ENCODE measurements at regions not wholly inside any gene's neighbourhood (a gene's known extent, or its start where the extent isn't known, plus 50 kb on each side); places are given as distances from the start of the nearest gene placed in this dataset.

DNA sequence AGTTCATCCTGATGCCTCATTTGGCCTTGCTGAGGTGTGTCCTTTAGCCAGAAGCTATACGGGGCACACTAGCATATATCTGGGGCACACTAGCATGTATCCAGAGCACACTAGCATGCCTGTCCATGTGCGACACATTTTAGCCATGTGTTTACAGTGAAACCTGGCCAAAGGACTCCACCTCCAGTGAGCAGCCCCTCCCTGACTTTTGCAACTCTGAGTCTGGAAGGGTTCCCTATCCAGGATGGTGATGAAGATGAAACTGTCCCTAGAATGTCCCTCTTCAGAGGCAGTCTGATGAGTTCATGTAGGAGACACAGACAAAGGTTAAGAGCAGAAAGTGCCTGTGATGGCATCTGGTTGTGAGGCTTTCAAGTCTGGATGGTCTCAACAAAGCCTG lies 61.4 kb upstream of the LGALSL start:
- H3K27me3 ChIP-seq (ENCODE audit: control insufficient read depth in 3 of 3, insufficient read depth in 3 of 3, low read length in 2 of 3), result no peaks in the 10 kb centered on the region
- 96 to 98% methylated on average over 2 of the region's 2 CpGs for WGBS, 2 donors
- H3K4me3 ChIP-seq, result no peak overlapping the region
- H3K9ac ChIP-seq (ENCODE audit: insufficient read depth in 1 of 2, low read length in 2 of 2), result no peak overlapping the region
- ATAC-seq (ENCODE audit: insufficient read depth, low FRiP score) (no peak), DNase-seq (no peak)
- no peak overlapping the region for H3K27ac ChIP-seq (ENCODE audit: low read depth in 1 of 2, low read length in 1 of 2)
- TF ChIP-seq, protein P1, sequence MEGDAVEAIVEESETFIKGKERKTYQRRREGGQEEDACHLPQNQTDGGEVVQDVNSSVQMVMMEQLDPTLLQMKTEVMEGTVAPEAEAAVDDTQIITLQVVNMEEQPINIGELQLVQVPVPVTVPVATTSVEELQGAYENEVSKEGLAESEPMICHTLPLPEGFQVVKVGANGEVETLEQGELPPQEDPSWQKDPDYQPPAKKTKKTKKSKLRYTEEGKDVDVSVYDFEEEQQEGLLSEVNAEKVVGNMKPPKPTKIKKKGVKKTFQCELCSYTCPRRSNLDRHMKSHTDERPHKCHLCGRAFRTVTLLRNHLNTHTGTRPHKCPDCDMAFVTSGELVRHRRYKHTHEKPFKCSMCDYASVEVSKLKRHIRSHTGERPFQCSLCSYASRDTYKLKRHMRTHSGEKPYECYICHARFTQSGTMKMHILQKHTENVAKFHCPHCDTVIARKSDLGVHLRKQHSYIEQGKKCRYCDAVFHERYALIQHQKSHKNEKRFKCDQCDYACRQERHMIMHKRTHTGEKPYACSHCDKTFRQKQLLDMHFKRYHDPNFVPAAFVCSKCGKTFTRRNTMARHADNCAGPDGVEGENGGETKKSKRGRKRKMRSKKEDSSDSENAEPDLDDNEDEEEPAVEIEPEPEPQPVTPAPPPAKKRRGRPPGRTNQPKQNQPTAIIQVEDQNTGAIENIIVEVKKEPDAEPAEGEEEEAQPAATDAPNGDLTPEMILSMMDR (IDR thresholded peaks at IDR 0.05; ENCODE audit: control extremely low read depth, extremely low read depth), result no peak
- H3K9me3 ChIP-seq (ENCODE audit: control insufficient read depth in 4 of 4, insufficient read depth in 3 of 4, low read length in 3 of 4), result peaks cover 0 to 4% (median 1%) of the 10 kb centered on the region in 4 donors
- H3K4me1 ChIP-seq (ENCODE audit: control insufficient read depth in 5 of 5, insufficient read depth in 5 of 5, low read length in 5 of 5), result no peaks in the 10 kb centered on the region
- no peaks in the 10 kb centered on the region for H3K36me3 ChIP-seq (ENCODE audit: control insufficient read depth in 4 of 4, insufficient read depth in 4 of 4, low read length in 4 of 4)

DNA sequence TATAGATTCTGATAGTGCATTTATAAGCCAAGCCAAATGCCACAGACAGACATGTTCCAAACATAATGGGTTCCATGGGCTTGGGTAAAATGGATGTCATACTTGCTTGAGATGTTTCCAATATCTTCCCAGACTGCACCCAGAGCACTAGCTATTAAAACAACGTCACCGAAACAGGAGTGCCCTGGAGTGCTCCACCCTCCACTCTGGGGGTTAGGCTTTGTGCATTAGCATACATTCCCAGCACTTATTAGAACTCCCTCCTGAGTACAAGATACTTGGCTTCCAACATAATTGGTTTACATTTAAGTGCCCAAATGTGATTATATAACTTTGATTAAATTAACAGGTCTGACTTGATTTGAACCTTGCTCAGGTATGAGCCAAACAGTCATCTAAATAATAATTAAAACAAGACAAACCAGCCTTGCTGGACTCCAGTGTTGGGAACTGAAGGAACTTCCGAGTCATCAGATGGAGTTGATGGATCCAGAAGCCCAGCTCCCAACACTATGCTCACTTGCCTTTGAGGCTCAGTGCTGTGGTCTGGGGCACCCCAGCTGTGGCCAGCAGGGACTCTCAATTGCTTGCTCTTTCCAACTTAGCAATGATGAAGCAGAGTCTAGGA lies 60.5 kb upstream of the LGALSL start:
- Histone ChIP-seq H3K4me3 (no peak overlapping the region), H3K36me3 (ENCODE audit: control insufficient read depth in 4 of 4, insufficient read depth in 4 of 4, low read length in 4 of 4) (no peaks in the 10 kb centered on the region), H3K4me1 (ENCODE audit: control insufficient read depth in 5 of 5, insufficient read depth in 5 of 5, low read length in 5 of 5) (no peaks in the 10 kb centered on the region), H3K9me3 (ENCODE audit: control insufficient read depth in 4 of 4, insufficient read depth in 3 of 4, low read length in 3 of 4) (peaks cover 0 to 4% (median 1%) of the 10 kb centered on the region in 4 donors), H3K27ac (ENCODE audit: low read depth in 1 of 2, low read length in 1 of 2) (no peak overlapping the region), H3K9ac (ENCODE audit: insufficient read depth in 1 of 2, low read length in 2 of 2) (no peak overlapping the region), H3K27me3 (ENCODE audit: control insufficient read depth in 3 of 3, insufficient read depth in 3 of 3, low read length in 2 of 3) (no peaks in the 10 kb centered on the region)
- 79 to 91% methylated on average over 3 of the region's 3 CpGs for WGBS, 2 donors
- TF ChIP-seq, protein P1 (IDR thresholded peaks at IDR 0.05; ENCODE audit: control extremely low read depth, extremely low read depth), result no peak
- DNase-seq, result no peak
- ATAC-seq (ENCODE audit: insufficient read depth, low FRiP score), result no peak

DNA sequence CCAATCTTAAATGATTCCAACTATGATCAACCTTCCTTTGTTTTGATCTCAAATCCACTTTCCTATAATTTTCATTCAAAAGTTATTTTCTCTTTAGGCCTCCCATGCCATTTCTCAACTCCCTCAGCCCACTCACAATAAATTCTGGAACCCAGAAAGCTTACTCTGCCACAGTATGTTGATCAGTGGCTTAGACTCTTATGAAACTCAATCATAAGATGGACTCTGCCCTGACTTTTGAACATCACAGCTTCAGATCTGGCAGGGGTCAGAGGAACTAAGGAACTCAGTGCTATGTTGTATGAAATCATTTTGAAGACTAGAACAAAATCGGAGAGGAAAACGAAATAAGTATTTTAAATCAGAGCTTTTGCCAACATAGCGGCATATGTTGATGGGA lies 59.8 kb upstream of the LGALSL start:
- no peak for ATAC-seq (ENCODE audit: insufficient read depth, low FRiP score)
- Histone ChIP-seq H3K4me3 (no peak overlapping the region), H3K27me3 (ENCODE audit: control insufficient read depth in 3 of 3, insufficient read depth in 3 of 3, low read length in 2 of 3) (no peaks in the 10 kb centered on the region), H3K9ac (ENCODE audit: insufficient read depth in 1 of 2, low read length in 2 of 2) (no peak overlapping the region), H3K4me1 (ENCODE audit: control insufficient read depth in 5 of 5, insufficient read depth in 5 of 5, low read length in 5 of 5) (no peaks in the 10 kb centered on the region), H3K27ac (ENCODE audit: low read depth in 1 of 2, low read length in 1 of 2) (no peak overlapping the region), H3K9me3 (ENCODE audit: control insufficient read depth in 4 of 4, insufficient read depth in 3 of 4, low read length in 3 of 4) (peaks cover 0 to 4% (median 1%) of the 10 kb centered on the region in 4 donors), H3K36me3 (ENCODE audit: control insufficient read depth in 4 of 4, insufficient read depth in 4 of 4, low read length in 4 of 4) (no peaks in the 10 kb centered on the region)
- no peak for DNase-seq
- TF ChIP-seq, protein P1 (IDR thresholded peaks at IDR 0.05; ENCODE audit: control extremely low read depth, extremely low read depth), result no peak
- 96 to 97% methylated on average over 3 of the region's 3 CpGs for WGBS, 2 donors

DNA sequence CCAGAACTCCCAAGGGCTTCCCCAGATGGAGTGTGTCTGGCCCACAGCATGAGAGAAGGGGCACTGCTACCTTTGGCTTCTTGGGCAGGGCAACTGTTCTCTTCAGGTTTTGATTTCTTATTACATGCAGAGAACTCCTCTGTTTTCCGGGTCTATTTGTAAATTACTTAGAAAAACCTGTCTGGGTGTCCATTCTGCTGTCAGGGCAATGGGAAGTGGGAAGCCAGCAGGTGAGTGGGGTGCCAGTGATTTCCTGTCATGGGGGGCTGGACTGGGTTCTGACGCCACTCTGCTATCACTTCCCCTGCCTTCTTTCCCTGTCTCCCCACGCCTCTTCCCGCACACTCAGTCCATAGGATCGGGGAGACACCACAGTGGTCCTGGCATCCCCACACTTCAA lies 58.0 kb upstream of the LGALSL start:
- Histone ChIP-seq H3K9ac (ENCODE audit: insufficient read depth in 1 of 2, low read length in 2 of 2) (no peak overlapping the region), H3K4me3 (no peak overlapping the region), H3K4me1 (ENCODE audit: control insufficient read depth in 5 of 5, insufficient read depth in 5 of 5, low read length in 5 of 5) (peaks cover 0 to 9% (median 8%) of the 10 kb centered on the region in 5 donors), H3K9me3 (ENCODE audit: control insufficient read depth in 4 of 4, insufficient read depth in 3 of 4, low read length in 3 of 4) (peaks cover 0 to 3% (median 0%) of the 10 kb centered on the region in 4 donors), H3K36me3 (ENCODE audit: control insufficient read depth in 4 of 4, insufficient read depth in 4 of 4, low read length in 4 of 4) (no peaks in the 10 kb centered on the region), H3K27ac (ENCODE audit: low read depth in 1 of 2, low read length in 1 of 2) (no peak overlapping the region), H3K27me3 (ENCODE audit: control insufficient read depth in 3 of 3, insufficient read depth in 3 of 3, low read length in 2 of 3) (no peaks in the 10 kb centered on the region)
- no peak for DNase-seq
- 86 to 97% methylated on average over 5 of the region's 5 CpGs for WGBS, 2 donors
- TF ChIP-seq, protein P1 (IDR thresholded peaks at IDR 0.05; ENCODE audit: control extremely low read depth, extremely low read depth), result no peak
- ATAC-seq (ENCODE audit: insufficient read depth, low FRiP score), result no peak
